Mesendoderm (in vitro differentiated cells): ENCODE measurements at regions not wholly inside any gene's neighbourhood (a gene's known extent, or its start where the extent isn't known, plus 50 kb on each side); places are given as distances from the start of the nearest gene placed in this dataset.

Experiments used
- DNase-seq: peaks from one replicate; pipeline ENCODE4 v3.0.0; 2013
- H2AK5ac ChIP-seq: 2 replicates; pipeline ENCODE4 v1.6.1; 2013; ENCODE audit warnings: low read length, inconsistent platforms
- H2BK120ac ChIP-seq: 2 replicates; pipeline ENCODE4 v1.6.1; 2013; ENCODE audit warnings: low read depth, mild to moderate bottlenecking, low read length, moderate library complexity, mixed read lengths
- H2BK15ac ChIP-seq: replicated peaks from 2 replicates; pipeline ENCODE4 v1.6.1; 2013; ENCODE audit warnings: low read depth, mild to moderate bottlenecking, moderate library complexity
- H2BK5ac ChIP-seq: 2 replicates; pipeline ENCODE4 v1.6.1; 2013; ENCODE audit warnings: low read length, inconsistent platforms
- H3K18ac ChIP-seq: 2 replicates; pipeline ENCODE4 v1.6.1; 2013; ENCODE audit warnings: mild to moderate bottlenecking, low read length, mixed read lengths
- H3K23ac ChIP-seq: one replicate; pipeline ENCODE4 v1.6.1; 2013; ENCODE audit warnings: low read length
- H3K27ac ChIP-seq: 2 replicates; pipeline ENCODE4 v1.5.1; 2013; ENCODE audit warnings: low read depth, mild to moderate bottlenecking, inconsistent platforms, low read length, moderate library complexity
- H3K27me3 ChIP-seq: 2 replicates; pipeline ENCODE4 v1.6.1; 2013; ENCODE audit warnings: low read length, control low read depth, mild to moderate bottlenecking, inconsistent platforms; ENCODE audit not compliant: insufficient read depth, poor library complexity
- H3K36me3 ChIP-seq: 2 replicates; pipeline ENCODE4 v1.6.1; 2013; ENCODE audit warnings: low read length, inconsistent platforms; ENCODE audit not compliant: control insufficient read depth, insufficient read depth
- H3K4ac ChIP-seq: one replicate; pipeline ENCODE4 v1.6.1; 2013; ENCODE audit warnings: low read depth, mild to moderate bottlenecking, low read length, moderate library complexity
- H3K4me1 ChIP-seq: 2 replicates; pipeline ENCODE4 v1.6.1; 2013; ENCODE audit warnings: low read depth, low read length, inconsistent platforms; ENCODE audit not compliant: control insufficient read depth
- H3K4me2 ChIP-seq: 2 replicates; pipeline ENCODE4 v1.6.1; 2013; ENCODE audit warnings: low read length
- H3K4me3 ChIP-seq: 2 replicates; pipeline ENCODE4 v1.5.1; 2013; ENCODE audit warnings: mild to moderate bottlenecking, low read length
- H3K56ac ChIP-seq: one replicate; pipeline ENCODE4 v1.6.1; 2013; ENCODE audit warnings: low read length
- H3K79me1 ChIP-seq: 2 replicates; pipeline ENCODE4 v1.6.1; 2013; ENCODE audit warnings: low read length, inconsistent platforms
- H3K79me2 ChIP-seq: 2 replicates; pipeline ENCODE4 v1.6.1; 2013; ENCODE audit warnings: mild to moderate bottlenecking, low read length; ENCODE audit not compliant: control insufficient read depth, insufficient read depth
- H3K9ac ChIP-seq: 2 replicates; pipeline ENCODE4 v1.6.1; 2013; ENCODE audit warnings: low read length, inconsistent platforms
- H4K5ac ChIP-seq: one replicate; pipeline ENCODE4 v1.6.1; 2013; ENCODE audit warnings: low read length
- H4K8ac ChIP-seq: one replicate; pipeline ENCODE4 v1.6.1; 2013; ENCODE audit warnings: low read depth, mild to moderate bottlenecking, control low read depth, low read length, moderate library complexity
- WGBS: extraction: QIAGEN DNeasy Blood & Tissue Kit; methylation state at CpG from one replicate; pipeline ENCODE4 v1.1.7; 2013; ENCODE audit warnings: low lambda C conversion rate, missing lambda C conversion rate; ENCODE audit not compliant: insufficient coverage; ENCODE audit errors: extremely low coverage; 5-methylcytosine and 5-hydroxymethylcytosine counted together

DNA sequence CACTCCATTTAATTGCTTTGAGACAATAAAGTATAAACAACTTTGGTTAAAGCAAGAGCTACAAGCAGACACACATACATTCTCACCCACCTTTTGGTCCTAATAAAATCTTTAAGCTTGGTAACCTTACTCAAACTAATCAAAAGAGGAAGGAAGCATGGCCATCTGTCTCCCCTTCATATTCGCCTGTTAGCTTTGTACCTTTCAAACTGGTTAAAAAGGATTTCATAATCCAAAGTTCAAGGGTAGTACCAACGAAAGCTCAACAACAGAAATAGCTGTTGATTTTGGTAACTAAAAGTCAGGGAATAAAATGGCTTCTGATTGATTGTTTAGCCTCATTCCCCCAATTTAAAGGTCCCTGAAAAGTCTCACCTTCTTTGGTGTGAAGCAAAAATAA is 456.9 kb downstream of the BCAT1 start:
- Histone ChIP-seq H3K4me2 (no peak overlapping the region), H3K79me1 (no peaks in the 10 kb centered on the region), H3K56ac (no peak overlapping the region), H3K23ac (no peak overlapping the region), H4K8ac (no peak overlapping the region), H3K4ac (no peak overlapping the region), H3K9ac (no peak overlapping the region), H2AK5ac (no peak overlapping the region), H2BK120ac (no peak overlapping the region), H3K36me3 (no peaks in the 10 kb centered on the region), H4K5ac (no peak overlapping the region), H3K27ac (no peak overlapping the region), H3K4me1 (no peaks in the 10 kb centered on the region), H3K4me3 (no peak overlapping the region), H3K18ac (no peak overlapping the region), H2BK5ac (no peak overlapping the region), H3K79me2 (no peaks in the 10 kb centered on the region), H2BK15ac (no peak overlapping the region), H3K27me3 (no peaks in the 10 kb centered on the region)
- no peak for DNase-seq
- no CpG with 5 or more reads among the region's 2 CpGs for WGBS

- no peak overlapping the region for H2BK15ac ChIP-seq
- H3K27ac ChIP-seq, result no peak overlapping the region
- H3K23ac ChIP-seq, result no peak overlapping the region
- no peak overlapping the region for H3K56ac ChIP-seq
- no peak overlapping the region for H3K9ac ChIP-seq
- no peak overlapping the region for H4K5ac ChIP-seq
- H2BK5ac ChIP-seq, result no peak overlapping the region
- no peak overlapping the region for H2BK120ac ChIP-seq
- no peaks in the 10 kb centered on the region for H3K36me3 ChIP-seq
- H3K79me2 ChIP-seq, result no peaks in the 10 kb centered on the region
- no peak overlapping the region for H3K4me3 ChIP-seq
- no peak for DNase-seq
- no peak overlapping the region for H3K18ac ChIP-seq
- H3K4me2 ChIP-seq, result no peak overlapping the region
- no peaks in the 10 kb centered on the region for H3K4me1 ChIP-seq
- H3K27me3 ChIP-seq, result no peaks in the 10 kb centered on the region
- no peaks in the 10 kb centered on the region for H3K79me1 ChIP-seq
- no peak overlapping the region for H3K4ac ChIP-seq
- H2AK5ac ChIP-seq, result no peak overlapping the region
- H4K8ac ChIP-seq, result no peak overlapping the region
- WGBS, result no CpG with 5 or more reads among the region's 3 CpGs
Measured at GRCh38 chr12:24489939-24490338, 459.0 kb downstream of the BCAT1 start.

- Histone ChIP-seq H3K4me2 (no peak overlapping the region), H2BK15ac (no peak overlapping the region), H3K23ac (no peak overlapping the region), H3K27me3 (no peaks in the 10 kb centered on the region), H3K36me3 (no peaks in the 10 kb centered on the region), H2BK120ac (no peak overlapping the region), H4K5ac (no peak overlapping the region), H4K8ac (no peak overlapping the region), H3K4me3 (no peak overlapping the region), H3K79me1 (no peaks in the 10 kb centered on the region), H3K4ac (no peak overlapping the region), H3K79me2 (no peaks in the 10 kb centered on the region), H3K18ac (no peak overlapping the region), H2AK5ac (no peak overlapping the region), H2BK5ac (no peak overlapping the region), H3K4me1 (no peaks in the 10 kb centered on the region), H3K9ac (no peak overlapping the region), H3K56ac (no peak overlapping the region), H3K27ac (no peak overlapping the region)
- WGBS, result no CpG with 5 or more reads among the region's 6 CpGs
- no peak for DNase-seq
Measured at GRCh38 chr12:24488906-24489619, 459.8 kb downstream of the BCAT1 start.

DNA sequence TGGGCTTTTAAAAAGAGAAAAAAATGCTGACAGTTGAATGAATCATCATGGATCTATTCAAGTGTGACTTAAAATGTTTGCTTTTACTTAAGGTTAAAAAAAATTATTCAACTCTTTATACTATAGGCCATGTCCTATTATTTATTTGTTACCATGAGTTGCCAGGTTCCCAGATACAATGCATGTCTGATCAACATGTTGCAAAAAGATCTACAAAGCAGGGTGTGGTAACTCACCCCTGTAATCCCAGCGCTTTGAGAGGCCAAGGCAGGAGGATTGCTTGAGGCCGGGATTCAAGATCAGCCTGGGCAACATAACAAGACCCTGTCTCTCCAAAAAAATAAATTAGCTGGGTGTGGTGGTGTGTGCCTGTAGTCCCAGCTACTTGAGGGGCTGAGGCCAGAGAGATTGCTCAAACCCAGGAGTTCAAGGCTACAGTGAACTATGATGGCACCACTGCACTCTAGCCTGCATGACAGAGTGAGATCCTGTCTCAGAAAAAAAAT is 460.8 kb downstream of the BCAT1 start:
- no peak overlapping the region for H3K9ac ChIP-seq
- no peak overlapping the region for H2BK120ac ChIP-seq
- no peak overlapping the region for H3K4me3 ChIP-seq
- H3K27me3 ChIP-seq, result no peaks in the 10 kb centered on the region
- no CpG with 5 or more reads among the region's 2 CpGs for WGBS
- no peak overlapping the region for H2AK5ac ChIP-seq
- no peak overlapping the region for H2BK5ac ChIP-seq
- H3K4me2 ChIP-seq, result no peak overlapping the region
- no peaks in the 10 kb centered on the region for H3K79me1 ChIP-seq
- H3K36me3 ChIP-seq, result no peaks in the 10 kb centered on the region
- H4K5ac ChIP-seq, result no peak overlapping the region
- H2BK15ac ChIP-seq, result no peak overlapping the region
- H3K27ac ChIP-seq, result no peak overlapping the region
- no peaks in the 10 kb centered on the region for H3K4me1 ChIP-seq
- H3K79me2 ChIP-seq, result no peaks in the 10 kb centered on the region
- H3K56ac ChIP-seq, result no peak overlapping the region
- H4K8ac ChIP-seq, result no peak overlapping the region
- no peak overlapping the region for H3K23ac ChIP-seq
- H3K4ac ChIP-seq, result no peak overlapping the region
- no peak for DNase-seq
- H3K18ac ChIP-seq, result no peak overlapping the region

GRCh38 chr12:24487606-24488005 is 461.3 kb downstream of the BCAT1 start:
- no peak overlapping the region for H3K9ac ChIP-seq
- H3K4ac ChIP-seq, result no peak overlapping the region
- no peaks in the 10 kb centered on the region for H3K27me3 ChIP-seq
- H3K27ac ChIP-seq, result no peak overlapping the region
- no peak overlapping the region for H4K5ac ChIP-seq
- no peak overlapping the region for H3K23ac ChIP-seq
- no peaks in the 10 kb centered on the region for H3K36me3 ChIP-seq
- WGBS, result no CpG with 5 or more reads among the region's 3 CpGs
- no peaks in the 10 kb centered on the region for H3K79me2 ChIP-seq
- no peaks in the 10 kb centered on the region for H3K4me1 ChIP-seq
- H3K18ac ChIP-seq, result no peak overlapping the region
- no peak overlapping the region for H3K4me3 ChIP-seq
- no peak overlapping the region for H2BK15ac ChIP-seq
- H2BK5ac ChIP-seq, result no peak overlapping the region
- no peaks in the 10 kb centered on the region for H3K79me1 ChIP-seq
- H3K56ac ChIP-seq, result no peak overlapping the region
- H3K4me2 ChIP-seq, result no peak overlapping the region
- no peak overlapping the region for H2AK5ac ChIP-seq
- no peak for DNase-seq
- H4K8ac ChIP-seq, result no peak overlapping the region
- H2BK120ac ChIP-seq, result no peak overlapping the region

GRCh38 chr12:24483732-24484131 is 465.2 kb downstream of the BCAT1 start:
- H3K27ac ChIP-seq, result no peak overlapping the region
- H3K56ac ChIP-seq, result no peak overlapping the region
- no peak overlapping the region for H3K23ac ChIP-seq
- H3K9ac ChIP-seq, result no peak overlapping the region
- no peak overlapping the region for H3K4me2 ChIP-seq
- H4K5ac ChIP-seq, result no peak overlapping the region
- WGBS, result no CpG with 5 or more reads among the region's 3 CpGs
- no peak for DNase-seq
- H3K79me2 ChIP-seq, result no peaks in the 10 kb centered on the region
- no peak overlapping the region for H2BK15ac ChIP-seq
- no peak overlapping the region for H3K4me3 ChIP-seq
- H3K18ac ChIP-seq, result no peak overlapping the region
- H2AK5ac ChIP-seq, result no peak overlapping the region
- no peak overlapping the region for H2BK5ac ChIP-seq
- H3K79me1 ChIP-seq, result no peaks in the 10 kb centered on the region
- H3K4ac ChIP-seq, result no peak overlapping the region
- H3K36me3 ChIP-seq, result no peaks in the 10 kb centered on the region
- H2BK120ac ChIP-seq, result no peak overlapping the region
- no peaks in the 10 kb centered on the region for H3K4me1 ChIP-seq
- no peak overlapping the region for H4K8ac ChIP-seq
- no peaks in the 10 kb centered on the region for H3K27me3 ChIP-seq
